Endothelial cell of umbilical vein (primary cell): ENCODE measurements at regions not wholly inside any gene's neighbourhood (a gene's known extent, or its start where the extent isn't known, plus 50 kb on each side); places are given as distances from the start of the nearest gene placed in this dataset.

Experiments used
- BruUV-seq: library from RNA; stranded (reverse); fragments of 400-500 nt; replicated peaks from 2 replicates; lab custom pipeline; 2021; lab: Mats Ljungman, UMichigan
- CTCF ChIA-PET: fragments of 300-600, 350-600 bp; sonication (Branson Sonifier 250); formaldehyde crosslinking; loops from one replicate; lab custom pipeline; 2021; ENCODE audit warnings: antibody characterized with exemption, inconsistent platforms; lab: Charles Lee
- POLR2A ChIA-PET: fragments of 300-600, 350-600 bp; sonication (Branson Sonifier 250); formaldehyde crosslinking; loops from one replicate; lab custom pipeline; 2021; ENCODE audit warnings: antibody characterized with exemption, inconsistent platforms; lab: Charles Lee
- DNase-seq: peaks from one replicate; pipeline ENCODE4 v3.0.0-alpha.2; 2011; ENCODE audit warnings: low read depth, low spot score
- FAIRE-seq: peaks from 2 replicates; lab custom pipeline; 2011; peaks lifted over from hg19 to GRCh38; lab: Jason Lieb, UNC
- H2AFZ ChIP-seq: 2 replicates; pipeline ENCODE4 v1.6.0; 2012; ENCODE audit warnings: low read depth, low read length, control low read depth, inconsistent platforms
- H3K27ac ChIP-seq: 2 replicates; pipeline ENCODE4 v1.5.1; 2011; ENCODE audit warnings: low read depth, mild to moderate bottlenecking, control low read depth, low read length, moderate library complexity; ENCODE audit not compliant: insufficient read depth
- H3K27me3 ChIP-seq, 2 experiments: 2 replicates each; pipeline versions ENCODE4 v1.6.0 to v1.6.1; 2011; ENCODE audit warnings: low read length in 2 of 2, mixed read lengths in 1 of 2; ENCODE audit not compliant: control insufficient read depth in 2 of 2, insufficient read depth in 2 of 2
- H3K36me3 ChIP-seq, 2 experiments: 2 replicates in 1 of 2; 3 replicates in 1 of 2; pipeline ENCODE4 v1.5.1; 2011; ENCODE audit warnings: low read length in 2 of 2, mild to moderate bottlenecking in 1 of 2, moderate library complexity in 1 of 2; ENCODE audit not compliant: control insufficient read depth in 2 of 2, insufficient read depth in 2 of 2; ENCODE audit errors: extremely low read depth in 1 of 2
- H3K4me1 ChIP-seq: 3 replicates; pipeline ENCODE4 v1.5.1; 2011; ENCODE audit warnings: mild to moderate bottlenecking, low read length; ENCODE audit not compliant: control insufficient read depth, insufficient read depth; ENCODE audit errors: extremely low read depth
- H3K4me2 ChIP-seq: 2 replicates; pipeline ENCODE4 v1.6.1; 2011; ENCODE audit warnings: low read length, control low read depth, mixed read lengths; ENCODE audit not compliant: insufficient read depth
- H3K4me3 ChIP-seq, 3 experiments: fragments of 200-600 bp in 1 of 3; sonication (generic), shearing (Covaris generic) in 1 of 3; replicated peaks in 1 of 3; 2 replicates each; pipeline ENCODE4 v1.5.1; 2011 to 2016; ENCODE audit warnings: control low read depth in 3 of 3, low read length in 3 of 3, mild to moderate bottlenecking in 2 of 3, inconsistent platforms in 1 of 3, low read depth in 1 of 3, moderate library complexity in 1 of 3; ENCODE audit not compliant: insufficient read depth in 1 of 3
- H3K79me2 ChIP-seq: 2 replicates; pipeline ENCODE4 v1.6.0; 2012; ENCODE audit warnings: low read length, inconsistent platforms; ENCODE audit not compliant: control insufficient read depth, insufficient read depth
- H3K9ac ChIP-seq: replicated peaks from 2 replicates; pipeline ENCODE3; 2011; ENCODE audit warnings: low read length, control low read depth; ENCODE audit not compliant: insufficient read depth; ENCODE audit errors: extremely low read depth
- H3K9me1 ChIP-seq: replicated peaks from 3 replicates; pipeline ENCODE4 v1.6.0; 2011; ENCODE audit warnings: mild to moderate bottlenecking, low read length; ENCODE audit not compliant: control insufficient read depth, insufficient read depth; ENCODE audit errors: extremely low read depth
- H3K9me3 ChIP-seq: replicated peaks from 2 replicates; pipeline ENCODE4 v1.5.1; 2012; ENCODE audit warnings: low read length, inconsistent platforms; ENCODE audit not compliant: control insufficient read depth, insufficient read depth
- H4K20me1 ChIP-seq: replicated peaks from 2 replicates; pipeline ENCODE3; 2011; ENCODE audit warnings: mild to moderate bottlenecking, low read length; ENCODE audit not compliant: control insufficient read depth, insufficient read depth; ENCODE audit errors: extremely low read depth
- CTCF ChIP-seq, 2 donors: IDR thresholded peaks; 1 replicate in 1 of 2; 2 replicates in 1 of 2; pipeline ENCODE4 v1.5.1; 2011; ENCODE audit warnings: low read length in 2 of 2, mild to moderate bottlenecking in 2 of 2, moderate library complexity in 2 of 2, control low read depth in 1 of 2, inconsistent platforms in 1 of 2, low read depth in 1 of 2; ENCODE audit not compliant: insufficient read depth in 1 of 2; ENCODE audit errors: extremely low read depth in 1 of 2
- EZH2 ChIP-seq: IDR thresholded peaks from 2 replicates; pipeline ENCODE4 v1.6.1; 2012; ENCODE audit warnings: borderline replicate concordance, low read depth, mild to moderate bottlenecking, moderate library complexity, low read length, inconsistent platforms; ENCODE audit not compliant: severe bottlenecking
- FOS ChIP-seq: IDR thresholded peaks from 2 replicates; pipeline ENCODE4 v1.6.1; 2011; ENCODE audit warnings: mild to moderate bottlenecking, low read length, moderate library complexity, borderline replicate concordance; ENCODE audit not compliant: insufficient read depth
- GATA2 ChIP-seq: IDR thresholded peaks from 2 replicates; pipeline ENCODE4 v1.7.0; 2011; ENCODE audit warnings: low read depth, mild to moderate bottlenecking, moderate library complexity, mixed read lengths, low read length; ENCODE audit not compliant: insufficient read length, insufficient read depth
- JUN ChIP-seq: IDR thresholded peaks from 2 replicates; pipeline ENCODE4 v1.6.1; 2011; ENCODE audit warnings: borderline replicate concordance, low read depth; ENCODE audit not compliant: insufficient read length, insufficient read depth
- MAX ChIP-seq: IDR thresholded peaks from 2 replicates; pipeline ENCODE4 v1.6.1; 2011; ENCODE audit not compliant: insufficient read depth, insufficient read length
- MYC ChIP-seq: IDR thresholded peaks from one replicate; pipeline ENCODE4 v1.6.1; 2011; ENCODE audit warnings: mild to moderate bottlenecking, low read depth, low read length
- POLR2A ChIP-seq: IDR thresholded peaks from 2 replicates; pipeline ENCODE4 v1.6.1; 2012; ENCODE audit warnings: low read depth, mild to moderate bottlenecking, control low read depth, low read length
- POLR2AphosphoS5 ChIP-seq: IDR thresholded peaks from 2 replicates; pipeline ENCODE4 v1.6.1; 2012; ENCODE audit warnings: low read depth, mild to moderate bottlenecking, control low read depth, low read length, moderate library complexity; ENCODE audit not compliant: insufficient read depth
- dilution Hi-C: fragments of 300-500 bp; cut with MboI; formaldehyde crosslinking; loops from one replicate; pipeline ENCODE4 v1.15.0; 2019; ENCODE audit warnings: low sequenced_read_pairs; ENCODE audit not compliant: extremely low pct_ligation_motif_present
- intact Hi-C: fragments of 100-400 bp; cut with micrococcal nuclease; formaldehyde crosslinking; loops from one replicate; pipeline ENCODE4 v1.10.0; 2022

- Histone ChIP-seq H3K9ac (no peak overlapping the region), H3K9me1 (no peaks in the 10 kb centered on the region), H3K79me2 (no peaks in the 10 kb centered on the region), H3K27me3 (no peaks in the 10 kb centered on the region), H3K4me2 (no peak overlapping the region), H2AFZ (no peak overlapping the region), H3K9me3 (no peaks in the 10 kb centered on the region), H3K4me1 (peaks cover 2% of the 10 kb centered on the region), H3K4me3 (no peak overlapping the region), H3K36me3 (no peaks in the 10 kb centered on the region), H4K20me1 (no peaks in the 10 kb centered on the region), H3K27ac (no peak overlapping the region)
- no peak for FAIRE-seq
- no peak for DNase-seq
- no peak for TF ChIP-seq JUN
- TF ChIP-seq MAX: no peak
- no peak for TF ChIP-seq POLR2AphosphoS5
- TF ChIP-seq EZH2: no peak
- TF ChIP-seq FOS: no peak
- no peak for TF ChIP-seq CTCF (IDR thresholded peaks at IDR 0.05; ENCODE audit: extremely low read depth in 1 of 2, insufficient read depth in 1 of 2, low read depth in 1 of 2, low read length in 2 of 2)
- TF ChIP-seq POLR2A: no peak
- TF ChIP-seq MYC: no peak
- no peak for TF ChIP-seq GATA2
- POLR2A ChIA-PET: no interaction called here
- no TSS peak for BruUV-seq
- CTCF ChIA-PET: interaction anchor here (0.9 to 1.0 kb wide), 2 partner anchors 10 to 44 kb away, joined by 3 to 4 read pairs; no protein-coding TSS in a partner anchor
- intact Hi-C loops (no loop called here), dilution Hi-C loops (no loop called here)
Observed at GRCh38 chr4:30818541-30818940, 98.4 kb downstream of the PCDH7 start.
